ENCODE measurements at regions not wholly inside any gene's neighbourhood (a gene's known extent, or its start where the extent isn't known, plus 50 kb on each side); places are given as distances from the start of the nearest gene placed in this dataset.

DNA sequence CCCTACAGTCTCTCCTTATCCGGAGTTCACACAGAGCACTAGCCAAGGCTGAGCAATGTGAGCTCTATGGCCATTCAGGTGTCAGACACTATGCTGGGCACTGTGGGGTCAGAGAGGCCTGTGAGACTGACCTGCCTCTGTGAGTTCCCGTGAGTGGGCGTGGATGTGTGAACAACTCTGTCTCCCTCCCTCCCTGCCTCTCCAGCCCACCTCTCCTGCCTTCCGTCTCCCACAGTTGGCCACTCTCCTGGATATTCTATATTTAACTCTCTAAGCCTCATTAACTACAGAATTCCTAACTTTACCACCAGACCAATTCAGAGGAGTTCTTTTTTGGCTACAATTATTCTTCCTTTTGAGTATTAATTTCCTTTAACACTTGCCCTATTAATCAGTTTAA, 191.6 kb upstream of the NCAM1 start:
- TF ChIP-seq, protein P1, sequence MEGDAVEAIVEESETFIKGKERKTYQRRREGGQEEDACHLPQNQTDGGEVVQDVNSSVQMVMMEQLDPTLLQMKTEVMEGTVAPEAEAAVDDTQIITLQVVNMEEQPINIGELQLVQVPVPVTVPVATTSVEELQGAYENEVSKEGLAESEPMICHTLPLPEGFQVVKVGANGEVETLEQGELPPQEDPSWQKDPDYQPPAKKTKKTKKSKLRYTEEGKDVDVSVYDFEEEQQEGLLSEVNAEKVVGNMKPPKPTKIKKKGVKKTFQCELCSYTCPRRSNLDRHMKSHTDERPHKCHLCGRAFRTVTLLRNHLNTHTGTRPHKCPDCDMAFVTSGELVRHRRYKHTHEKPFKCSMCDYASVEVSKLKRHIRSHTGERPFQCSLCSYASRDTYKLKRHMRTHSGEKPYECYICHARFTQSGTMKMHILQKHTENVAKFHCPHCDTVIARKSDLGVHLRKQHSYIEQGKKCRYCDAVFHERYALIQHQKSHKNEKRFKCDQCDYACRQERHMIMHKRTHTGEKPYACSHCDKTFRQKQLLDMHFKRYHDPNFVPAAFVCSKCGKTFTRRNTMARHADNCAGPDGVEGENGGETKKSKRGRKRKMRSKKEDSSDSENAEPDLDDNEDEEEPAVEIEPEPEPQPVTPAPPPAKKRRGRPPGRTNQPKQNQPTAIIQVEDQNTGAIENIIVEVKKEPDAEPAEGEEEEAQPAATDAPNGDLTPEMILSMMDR (IDR thresholded peaks at IDR 0.05 in 2 of 3, conservative IDR thresholded peaks at IDR 0.05 in 1 of 3; ENCODE audit: borderline replicate concordance in 1 of 3, insufficient read depth in 1 of 3, low read depth in 2 of 3, low read length in 2 of 3) = no peak
- TF ChIP-seq SP1 (IDR thresholded peaks at IDR 0.05; ENCODE audit: low read depth) = no peak
- TF ChIP-seq EZH2phosphoT487 (IDR thresholded peaks at IDR 0.05; ENCODE audit: borderline replicate concordance) = no peak
- TF ChIP-seq ZNF274 (IDR thresholded peaks at IDR 0.05; ENCODE audit: low read depth, low read length) = no peak

All from HCT116 (cell line).